PC-3 (cell line): ENCODE measurements at regions not wholly inside any gene's neighbourhood (a gene's known extent, or its start where the extent isn't known, plus 50 kb on each side); places are given as distances from the start of the nearest gene placed in this dataset.

ENCODE experiments used
- ATAC-seq: fragments of 200-7000 bp; cut with Tn5 transposase; 2 replicates; pipeline ENCODE4 v1.9.1; 2020; ENCODE audit warnings: mild to moderate bottlenecking, moderate library complexity
- BruUV-seq: library from RNA; stranded (reverse); fragments of 400-500 nt; replicated peaks from 2 replicates; lab custom pipeline; 2021; lab: Mats Ljungman, UMichigan
- CTCF ChIA-PET: fragments of 300-600 bp; sonication (Branson Sonifier 250); formaldehyde crosslinking; loops from one replicate; lab custom pipeline; 2022; ENCODE audit warnings: antibody characterized with exemption; lab: Charles Lee
- POLR2A ChIA-PET: fragments of 300-600 bp; sonication (Branson Sonifier 250); formaldehyde crosslinking; loops from one replicate; lab custom pipeline; 2022; ENCODE audit warnings: antibody characterized with exemption; ENCODE audit not compliant: unreplicated experiment; lab: Charles Lee
- DNase-seq: peaks from one replicate; pipeline ENCODE4 v3.0.0-alpha.2; 2015
- H2AFZ ChIP-seq: fragments of 300-600 bp; sonication (generic); 2 replicates; pipeline ENCODE4 v1.6.0; 2016; ENCODE audit warnings: antibody characterized with exemption, low read length
- H3F3A ChIP-seq: fragments of 300-600 bp; sonication (generic); one replicate; pipeline ENCODE4 v1.6.0; 2017; ENCODE audit warnings: antibody characterized with exemption, low read length, control low read depth, mild to moderate bottlenecking; ENCODE audit not compliant: unreplicated experiment
- H3K27ac ChIP-seq: fragments of 300-600 bp; sonication (generic); 2 replicates; pipeline ENCODE4 v1.5.1; 2016; ENCODE audit warnings: mild to moderate bottlenecking, low read length
- H3K27me3 ChIP-seq: fragments of 300-600 bp; sonication (generic); 2 replicates; pipeline ENCODE4 v1.6.1; 2016; ENCODE audit warnings: low read length, mixed read lengths
- H3K36me3 ChIP-seq: fragments of 300-600 bp; sonication (generic); 2 replicates; pipeline ENCODE4 v1.6.1; 2016; ENCODE audit warnings: low read depth, mixed run types, low read length, mixed read lengths
- H3K4me1 ChIP-seq: fragments of 300-600 bp; sonication (generic); 2 replicates; pipeline ENCODE4 v1.5.1; 2016; ENCODE audit warnings: low read length; ENCODE audit not compliant: insufficient read depth
- H3K4me2 ChIP-seq: fragments of 300-600 bp; sonication (generic); 2 replicates; pipeline ENCODE4 v1.6.0; 2016; ENCODE audit warnings: low read length
- H3K4me3 ChIP-seq: fragments of 300-600 bp; sonication (generic); 2 replicates; pipeline ENCODE4 v1.5.1; 2016; ENCODE audit warnings: mild to moderate bottlenecking, low read length, mixed read lengths
- H3K79me2 ChIP-seq: fragments of 300-600 bp; sonication (generic); 2 replicates; pipeline ENCODE4 v1.6.1; 2017; ENCODE audit warnings: low read length, mixed read lengths
- H3K9ac ChIP-seq: fragments of 300-600 bp; sonication (generic); 2 replicates; pipeline ENCODE4 v1.6.0; 2016; ENCODE audit warnings: mild to moderate bottlenecking, low read length
- H3K9me2 ChIP-seq: fragments of 300-600 bp; sonication (generic); replicated peaks from 2 replicates; pipeline ENCODE4 v1.6.1; 2016; ENCODE audit warnings: mixed run types, low read length, mixed read lengths
- H3K9me3 ChIP-seq: fragments of 300-600 bp; sonication (generic); 2 replicates; pipeline ENCODE4 v1.6.1; 2016; ENCODE audit warnings: low read length, mixed read lengths
- H4K20me1 ChIP-seq: fragments of 300-600 bp; sonication (generic); 2 replicates; pipeline ENCODE4 v1.6.1; 2016; ENCODE audit warnings: low read length, mixed read lengths
- EZH2 ChIP-seq: fragments of 300-600 bp; sonication (generic); IDR thresholded peaks from one replicate; pipeline ENCODE4 v1.6.1; 2017; ENCODE audit warnings: antibody characterized with exemption, mild to moderate bottlenecking, low read length; ENCODE audit not compliant: unreplicated experiment
- EZH2phosphoT487 ChIP-seq: fragments of 300-600 bp; sonication (generic); IDR thresholded peaks from 2 replicates; pipeline ENCODE4 v1.6.1; 2018; ENCODE audit warnings: mild to moderate bottlenecking, antibody characterized with exemption, low read length, borderline replicate concordance
- intact Hi-C: fragments of 100-400 bp; cut with micrococcal nuclease; formaldehyde crosslinking; loops from 2 replicates; pipeline ENCODE4 v1.9.0; 2023
- TF ChIP-seq, protein P1 (sequence below): fragments of 300-600 bp; sonication (generic); conservative IDR thresholded peaks from 2 replicates; pipeline ENCODE4 v1.5.1; 2017; ENCODE audit warnings: antibody characterized with exemption, low read depth, mild to moderate bottlenecking, low read length

DNA sequence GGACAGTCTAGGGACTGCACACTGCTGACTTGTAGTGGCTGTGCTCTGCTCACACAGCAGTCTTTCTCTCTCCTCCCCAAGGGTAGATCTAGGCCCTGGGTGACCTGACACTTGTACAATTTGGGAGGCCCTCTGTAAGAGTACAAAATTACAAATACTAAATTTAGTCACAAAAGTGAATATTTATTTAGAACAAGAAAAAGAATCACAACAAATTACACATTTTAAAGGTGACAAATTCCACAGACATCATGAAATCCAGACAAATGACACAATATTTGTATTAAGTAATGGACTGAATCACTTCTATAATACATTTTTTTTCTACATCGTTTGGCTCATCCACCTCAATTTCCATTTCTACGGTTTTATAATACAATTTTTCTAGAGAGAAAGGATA is 496.4 kb downstream of the TXNL1 start:
- Histone ChIP-seq H3K27me3 (no peaks in the 10 kb centered on the region), H3K4me3 (no peak overlapping the region), H4K20me1 (no peaks in the 10 kb centered on the region), H3K36me3 (no peaks in the 10 kb centered on the region), H3K9ac (no peak overlapping the region), H3K27ac (no peak overlapping the region), H3K79me2 (no peaks in the 10 kb centered on the region), H2AFZ (no peak overlapping the region), H3K4me2 (no peak overlapping the region), H3K4me1 (peaks cover 10% of the 10 kb centered on the region), H3K9me3 (no peaks in the 10 kb centered on the region), H3K9me2 (no peaks in the 10 kb centered on the region), H3F3A (no peaks in the 10 kb centered on the region)
- no TSS peak for BruUV-seq
- ChIA-PET CTCF (no interaction called here), POLR2A (no interaction called here)
- no peak for TF ChIP-seq EZH2phosphoT487
- TF ChIP-seq, protein P1, sequence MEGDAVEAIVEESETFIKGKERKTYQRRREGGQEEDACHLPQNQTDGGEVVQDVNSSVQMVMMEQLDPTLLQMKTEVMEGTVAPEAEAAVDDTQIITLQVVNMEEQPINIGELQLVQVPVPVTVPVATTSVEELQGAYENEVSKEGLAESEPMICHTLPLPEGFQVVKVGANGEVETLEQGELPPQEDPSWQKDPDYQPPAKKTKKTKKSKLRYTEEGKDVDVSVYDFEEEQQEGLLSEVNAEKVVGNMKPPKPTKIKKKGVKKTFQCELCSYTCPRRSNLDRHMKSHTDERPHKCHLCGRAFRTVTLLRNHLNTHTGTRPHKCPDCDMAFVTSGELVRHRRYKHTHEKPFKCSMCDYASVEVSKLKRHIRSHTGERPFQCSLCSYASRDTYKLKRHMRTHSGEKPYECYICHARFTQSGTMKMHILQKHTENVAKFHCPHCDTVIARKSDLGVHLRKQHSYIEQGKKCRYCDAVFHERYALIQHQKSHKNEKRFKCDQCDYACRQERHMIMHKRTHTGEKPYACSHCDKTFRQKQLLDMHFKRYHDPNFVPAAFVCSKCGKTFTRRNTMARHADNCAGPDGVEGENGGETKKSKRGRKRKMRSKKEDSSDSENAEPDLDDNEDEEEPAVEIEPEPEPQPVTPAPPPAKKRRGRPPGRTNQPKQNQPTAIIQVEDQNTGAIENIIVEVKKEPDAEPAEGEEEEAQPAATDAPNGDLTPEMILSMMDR = no peak
- DNase-seq (no peak), ATAC-seq (no peak)
- intact Hi-C loops = no loop called here

DNA sequence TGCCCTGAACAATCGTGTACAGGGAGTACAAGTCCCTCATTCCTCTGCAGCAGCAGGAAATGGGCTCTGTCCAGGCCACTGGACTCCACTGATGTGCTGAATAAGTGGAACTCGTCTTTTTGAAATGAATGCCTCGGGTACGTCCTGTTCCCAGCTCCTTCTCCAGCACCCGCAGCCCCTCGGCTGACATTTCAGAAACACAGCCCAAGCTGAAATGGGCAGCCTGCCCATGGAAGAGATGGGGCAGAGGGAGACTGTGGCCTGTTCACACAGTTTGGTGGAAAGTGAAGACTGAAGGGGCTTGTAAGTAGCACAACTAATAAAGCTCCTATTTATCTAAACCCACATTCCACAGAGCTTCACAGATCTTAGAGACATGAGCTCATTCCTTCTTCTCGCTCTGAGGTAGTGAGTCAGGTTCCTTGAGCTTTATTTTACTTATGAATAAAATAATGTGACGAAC is 498.6 kb downstream of the TXNL1 start:
- ChIA-PET POLR2A (interaction anchor here (0.6 kb wide), 1 partner anchor 209 kb away, joined by 3 read pairs; no protein-coding TSS in a partner anchor), CTCF (interaction anchor here (0.6 kb wide), 1 partner anchor 293 kb away, joined by 3 read pairs; no protein-coding TSS in a partner anchor)
- Histone ChIP-seq H3K9me3 (no peaks in the 10 kb centered on the region), H3K36me3 (no peaks in the 10 kb centered on the region), H3K9ac (no peak overlapping the region), H4K20me1 (no peaks in the 10 kb centered on the region), H3K4me3 (no peak overlapping the region), H3K4me2 (no peak overlapping the region), H3F3A (no peaks in the 10 kb centered on the region), H2AFZ (no peak overlapping the region), H3K4me1 (no peaks in the 10 kb centered on the region), H3K27me3 (no peaks in the 10 kb centered on the region), H3K27ac (no peak overlapping the region), H3K79me2 (no peaks in the 10 kb centered on the region), H3K9me2 (no peaks in the 10 kb centered on the region)
- intact Hi-C loops = no loop called here
- no TSS peak for BruUV-seq
- DNase-seq (no peak), ATAC-seq (no peak)
- TF ChIP-seq, protein P1 = no peak
- TF ChIP-seq EZH2phosphoT487 (no peak), EZH2 (no peak)

DNA sequence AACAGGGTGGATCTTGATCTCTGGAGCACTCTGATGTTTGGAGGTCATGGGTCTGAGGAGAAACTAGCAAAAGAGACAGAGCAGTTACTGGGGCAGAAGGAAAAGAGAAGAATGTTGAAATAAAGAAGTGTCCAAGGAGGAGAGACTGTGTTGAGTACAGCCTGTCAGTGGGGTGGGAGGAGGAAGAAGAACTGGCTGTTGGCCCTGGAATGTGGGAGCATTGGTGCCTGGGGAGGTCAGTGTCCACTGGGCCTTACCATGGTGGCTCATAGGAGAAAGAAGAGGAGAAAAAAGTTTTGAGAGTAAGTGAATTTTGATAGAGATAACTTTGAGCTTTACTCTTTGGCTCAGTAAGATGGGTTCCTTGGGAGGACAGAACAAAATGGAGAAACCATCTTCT is 499.0 kb downstream of the TXNL1 start:
- no TSS peak for BruUV-seq
- Histone ChIP-seq H3K27me3 (no peaks in the 10 kb centered on the region), H3K9ac (no peak overlapping the region), H3K4me1 (no peaks in the 10 kb centered on the region), H4K20me1 (no peaks in the 10 kb centered on the region), H2AFZ (no peak overlapping the region), H3K4me3 (no peak overlapping the region), H3K4me2 (no peak overlapping the region), H3K27ac (no peak overlapping the region), H3K9me2 (no peaks in the 10 kb centered on the region), H3K36me3 (no peaks in the 10 kb centered on the region), H3K9me3 (no peaks in the 10 kb centered on the region), H3F3A (no peaks in the 10 kb centered on the region), H3K79me2 (no peaks in the 10 kb centered on the region)
- POLR2A ChIA-PET = interaction anchor here (0.6 kb wide), 1 partner anchor 210 kb away, joined by 3 read pairs; no protein-coding TSS in a partner anchor
- CTCF ChIA-PET = no interaction called here
- no peak for ATAC-seq
- no peak for DNase-seq
- intact Hi-C loops = no loop called here
- TF ChIP-seq, protein P1 = no peak
- no peak for TF ChIP-seq EZH2
- TF ChIP-seq EZH2phosphoT487 = no peak
